GM19328 (cell line): ENCODE measurements at regions not wholly inside any gene's neighbourhood (a gene's known extent, or its start where the extent isn't known, plus 50 kb on each side); places are given as distances from the start of the nearest gene placed in this dataset.

ENCODE experiments used
- ATAC-seq: cut with Tn5 transposase; IDR thresholded peaks from one replicate; pipeline ENCODE4 v1.9.1; 2021; ENCODE audit warnings: mild to moderate bottlenecking, moderate library complexity; ENCODE audit not compliant: unreplicated experiment

DNA sequence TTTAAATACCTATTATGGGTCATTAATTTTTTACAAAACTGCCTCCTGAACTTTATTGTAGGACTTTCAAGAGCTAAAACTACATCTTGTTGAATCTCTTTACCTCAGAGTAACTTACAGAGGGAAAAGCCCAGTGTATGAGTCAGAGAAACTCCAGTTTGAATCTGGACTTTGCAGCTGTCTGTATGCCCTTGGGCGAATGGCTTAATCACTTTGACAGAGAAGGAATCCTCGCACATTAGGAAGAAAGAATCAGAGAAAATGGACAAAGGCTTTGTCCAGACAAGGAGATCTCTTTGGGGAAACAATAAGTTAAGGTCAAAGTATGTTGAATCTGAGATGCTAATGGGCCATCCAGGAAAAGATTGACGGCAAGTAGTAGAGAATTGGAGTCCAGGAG lies 484.2 kb upstream of the CELF2 start:
- no peak for ATAC-seq

- ATAC-seq, result no peak
Measured at GRCh38 chr10:10538326-10538725, 479.3 kb upstream of the CELF2 start.

DNA sequence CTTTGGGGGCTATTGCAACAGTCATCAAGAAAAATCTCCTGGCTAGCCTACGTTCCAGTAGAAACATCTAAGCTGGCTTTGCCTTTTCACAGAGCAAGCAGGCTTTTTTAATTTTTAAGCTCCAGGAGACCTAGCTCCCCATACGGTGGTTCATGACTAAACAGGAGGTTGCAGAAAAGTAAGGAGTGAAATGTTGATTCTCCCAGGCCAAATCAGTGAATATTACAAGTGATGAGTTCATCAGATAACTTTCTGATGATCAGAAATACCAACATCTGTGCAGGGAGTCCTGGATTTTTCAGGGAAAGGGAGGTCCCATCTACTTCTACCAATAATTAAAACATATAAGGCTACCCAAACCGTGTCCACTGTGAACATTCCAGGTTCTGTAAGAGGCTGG lies 477.3 kb upstream of the CELF2 start:
- ATAC-seq, result no peak

DNA sequence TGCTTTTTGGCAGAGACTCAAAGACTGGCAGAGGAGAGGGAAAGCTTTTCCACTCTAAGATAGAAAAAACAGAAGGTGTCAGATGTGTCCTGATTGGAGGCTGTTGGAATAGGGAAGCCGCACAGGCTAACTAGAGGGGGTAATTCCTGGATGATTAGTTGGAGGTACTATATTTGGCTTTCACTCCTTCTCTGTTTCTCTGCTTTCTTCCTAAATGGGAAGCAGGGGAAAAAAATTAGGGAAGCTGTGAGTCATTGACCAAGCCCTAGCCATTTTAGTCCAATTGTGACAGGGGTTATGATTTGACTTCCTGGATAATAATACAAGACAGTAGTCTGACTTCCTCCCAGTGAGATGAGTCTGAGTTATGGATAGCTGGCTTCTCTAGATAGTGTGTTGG lies 475.2 kb upstream of the CELF2 start:
- ATAC-seq, result no peak

DNA sequence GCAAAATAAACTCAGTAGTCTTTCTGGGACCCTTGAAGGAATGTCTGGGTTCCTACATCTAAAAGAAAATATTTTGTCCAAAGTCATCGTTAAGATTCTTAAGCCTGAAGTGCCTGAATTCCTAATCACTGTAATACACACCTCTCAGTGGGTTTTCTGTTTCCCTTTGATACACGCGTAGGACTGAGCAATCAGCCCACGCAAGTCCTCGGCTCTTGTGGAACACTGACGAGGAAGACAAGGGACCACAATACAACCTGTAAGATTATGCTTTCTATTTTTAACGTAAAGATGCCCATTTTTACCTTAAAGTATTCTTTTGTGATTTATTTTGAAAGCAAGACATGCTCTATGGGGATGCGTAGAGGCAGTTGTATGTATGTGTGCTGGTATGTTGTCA lies 472.8 kb upstream of the CELF2 start:
- no peak for ATAC-seq

- ATAC-seq, result no peak
Measured at GRCh38 chr10:10545771-10546170, 471.9 kb upstream of the CELF2 start.

DNA sequence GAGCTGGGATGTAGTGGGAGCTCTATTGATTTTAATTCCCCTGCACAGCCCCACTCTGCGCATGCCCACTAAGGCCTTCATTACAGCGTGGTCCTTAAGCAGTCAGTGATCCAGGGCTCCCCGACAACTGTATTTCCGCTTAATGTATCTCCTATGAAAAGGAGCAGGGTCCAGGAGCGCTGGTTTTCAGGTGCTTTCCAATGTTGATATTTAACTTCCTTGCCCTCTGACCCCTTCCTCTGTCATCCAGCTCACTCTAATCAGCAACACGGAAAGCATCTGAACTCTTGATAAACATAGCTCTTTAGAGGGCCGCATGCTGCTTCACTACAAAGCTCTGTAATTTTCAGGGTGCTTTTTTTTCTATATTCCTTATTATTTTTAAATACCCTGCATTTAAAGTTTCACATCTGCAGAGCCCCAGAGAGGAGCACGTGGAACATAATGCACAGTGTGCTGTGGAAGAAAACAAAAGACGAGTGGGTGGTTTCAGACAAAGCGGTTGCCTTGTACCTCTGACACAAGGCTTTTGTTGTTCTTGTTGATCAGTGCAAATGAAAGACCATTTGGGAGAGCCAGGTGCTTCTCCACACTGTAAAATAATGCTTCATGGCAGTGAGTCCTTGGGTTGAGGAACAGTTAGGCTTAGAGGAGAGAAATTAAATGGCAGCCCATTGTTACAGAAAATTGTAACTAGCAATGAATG lies 465.9 kb upstream of the CELF2 start:
- ATAC-seq, result no peak

- no peak for ATAC-seq
Measured at GRCh38 chr10:10552948-10553347, 464.7 kb upstream of the CELF2 start.

- no peak for ATAC-seq
Measured at GRCh38 chr10:10564081-10564794, 453.4 kb upstream of the CELF2 start.

DNA sequence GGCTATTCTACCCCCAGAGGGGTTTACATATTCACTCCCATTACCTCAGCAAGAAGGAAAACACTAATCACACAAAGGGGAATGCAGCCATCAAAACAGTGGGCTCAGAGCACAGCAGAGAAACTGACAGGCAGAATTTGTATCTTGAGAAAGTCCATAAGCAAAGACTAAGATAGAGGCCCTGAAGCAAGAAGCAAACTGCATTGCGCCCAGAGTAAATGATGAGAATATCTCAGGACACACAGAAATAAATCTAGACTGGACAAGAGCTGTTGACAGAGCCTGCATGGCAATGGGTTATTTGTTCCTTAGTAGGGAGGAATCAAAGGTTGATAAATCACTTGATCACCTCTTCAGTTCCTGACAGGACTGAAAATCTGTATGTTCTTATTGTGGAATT lies 440.7 kb upstream of the CELF2 start:
- no peak for ATAC-seq

- ATAC-seq, result no peak
Measured at GRCh38 chr10:10579709-10580108, 438.0 kb upstream of the CELF2 start.

GRCh38 chr10:10584161-10584560 lies 433.5 kb upstream of the CELF2 start:
- no peak for ATAC-seq

- no peak for ATAC-seq
Measured at GRCh38 chr10:10587744-10588393, 429.8 kb upstream of the CELF2 start.

- ATAC-seq, result peak; percentile 63
Measured at GRCh38 chr10:10589540-10590303, 427.9 kb upstream of the CELF2 start.

GRCh38 chr10:10591715-10592341 lies 425.8 kb upstream of the CELF2 start:
- no peak for ATAC-seq

DNA sequence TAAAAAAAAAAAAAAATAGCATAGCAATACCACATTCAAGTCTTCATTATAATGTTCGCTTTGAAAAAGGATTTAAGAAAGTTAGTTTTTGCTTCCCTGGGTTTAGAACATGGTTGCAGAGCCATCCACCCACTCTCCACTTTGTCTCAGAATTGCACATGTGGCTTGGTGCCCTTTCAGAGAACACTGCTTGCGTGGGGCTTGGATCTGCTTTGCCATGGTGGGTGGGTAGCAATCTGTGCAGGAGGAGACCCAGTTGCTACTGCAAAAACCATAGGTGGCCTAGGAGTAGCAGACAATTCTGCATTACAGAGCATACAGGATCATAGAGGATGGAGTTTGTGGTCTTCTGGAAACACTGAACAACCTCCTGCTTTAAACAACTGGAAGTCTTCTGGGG lies 421.4 kb upstream of the CELF2 start:
- no peak for ATAC-seq

GRCh38 chr10:10598297-10598696 lies 419.4 kb upstream of the CELF2 start:
- ATAC-seq, result no peak

GRCh38 chr10:10600004-10600403 lies 417.7 kb upstream of the CELF2 start:
- ATAC-seq, result no peak

DNA sequence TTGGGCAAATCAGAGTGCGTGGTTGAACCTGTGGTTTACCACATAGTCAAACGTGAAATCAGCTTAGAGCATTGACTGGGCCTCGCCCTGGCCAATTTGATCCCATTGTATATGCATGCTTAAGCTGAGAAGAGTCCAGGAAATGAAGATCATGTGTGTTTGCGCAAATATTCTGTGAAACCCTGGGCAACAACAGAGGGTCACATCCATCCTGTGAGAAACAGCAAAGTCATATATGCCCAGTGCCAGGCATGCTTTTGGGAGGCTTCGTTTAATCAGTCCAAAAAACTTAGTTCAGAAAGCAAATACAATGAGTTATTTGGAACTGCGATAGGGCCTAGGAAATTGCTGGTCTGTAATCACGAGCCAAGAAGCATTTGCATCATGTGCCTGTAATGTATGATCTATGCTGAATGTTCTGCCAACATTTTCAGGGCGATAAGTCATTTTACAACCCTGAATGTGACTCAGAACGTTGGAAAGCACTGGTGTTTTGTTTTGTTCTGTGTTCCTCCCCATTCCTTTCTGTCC lies 412.1 kb upstream of the CELF2 start:
- ATAC-seq, result no peak

GRCh38 chr10:10609379-10609955 lies 408.2 kb upstream of the CELF2 start:
- ATAC-seq, result no peak
